ENCODE measurements at regions not wholly inside any gene's neighbourhood (a gene's known extent, or its start where the extent isn't known, plus 50 kb on each side); places are given as distances from the start of the nearest gene placed in this dataset.

- no peaks in the 10 kb centered on the region for H3K4me1 Mint-ChIP-seq
- no peak overlapping the region for H3K27ac ChIP-seq
- no peaks in the 10 kb centered on the region for H3K79me2 ChIP-seq (ENCODE audit: low read depth)
- H3K27me3 Mint-ChIP-seq (ENCODE audit: insufficient read depth, low read depth), result no peaks in the 10 kb centered on the region
- no peak overlapping the region for H3K27ac Mint-ChIP-seq
- no peaks in the 10 kb centered on the region for H3K9me3 ChIP-seq (ENCODE audit: low read depth)
- DNase-seq (ENCODE audit: low spot score), result no peak
- TF ChIP-seq EZH2phosphoT487 (IDR thresholded peaks at IDR 0.05) (no peak), EZH2 (IDR thresholded peaks at IDR 0.05) (no peak)
- H3K4me1 ChIP-seq, result no peaks in the 10 kb centered on the region
- H3K9ac ChIP-seq, result no peak overlapping the region
- H3F3A ChIP-seq (ENCODE audit: low read depth), result no peaks in the 10 kb centered on the region
- no peak overlapping the region for H3K4me2 ChIP-seq
- H3K4me3 Mint-ChIP-seq, result no peak overlapping the region
- peaks cover 5% of the 10 kb centered on the region for H3K9me3 Mint-ChIP-seq
- H3K4me3 ChIP-seq, result no peak overlapping the region
- no peaks in the 10 kb centered on the region for H3K36me3 ChIP-seq
- no peaks in the 10 kb centered on the region for H4K20me1 ChIP-seq (ENCODE audit: low read depth)
- no peaks in the 10 kb centered on the region for H3K27me3 ChIP-seq
- H3K36me3 Mint-ChIP-seq, result no peaks in the 10 kb centered on the region
- H2AFZ ChIP-seq (replicated peaks), result no peak overlapping the region
Measured at GRCh38 chr2:4690913-4691312, 987.5 kb downstream of the DCDC2C start.

GRCh38 chr2:4693266-4693665, 989.9 kb downstream of the DCDC2C start:
- Histone ChIP-seq H3K79me2 (ENCODE audit: low read depth) (no peaks in the 10 kb centered on the region), H3K27me3 (no peaks in the 10 kb centered on the region), H3K4me2 (no peak overlapping the region), H2AFZ (replicated peaks) (no peak overlapping the region), H3K4me1 (no peaks in the 10 kb centered on the region), H3K36me3 (no peaks in the 10 kb centered on the region), H3K27ac (no peak overlapping the region), H3K9ac (no peak overlapping the region), H4K20me1 (ENCODE audit: low read depth) (no peaks in the 10 kb centered on the region), H3F3A (ENCODE audit: low read depth) (no peaks in the 10 kb centered on the region), H3K9me3 (ENCODE audit: low read depth) (no peaks in the 10 kb centered on the region), H3K4me3 (no peak overlapping the region)
- Mint-ChIP-seq H3K27ac (no peak overlapping the region), H3K9me3 (peaks cover 2% of the 10 kb centered on the region), H3K4me1 (peaks cover 5% of the 10 kb centered on the region), H3K36me3 (no peaks in the 10 kb centered on the region), H3K27me3 (ENCODE audit: insufficient read depth, low read depth) (no peaks in the 10 kb centered on the region), H3K4me3 (no peak overlapping the region)
- TF ChIP-seq EZH2phosphoT487 (IDR thresholded peaks at IDR 0.05), result no peak
- no peak for TF ChIP-seq EZH2 (IDR thresholded peaks at IDR 0.05)
- TF ChIP-seq CTCF (IDR thresholded peaks at IDR 0.05), result no peak
- DNase-seq (ENCODE audit: low spot score), result no peak

- no peaks in the 10 kb centered on the region for H3K27me3 Mint-ChIP-seq (ENCODE audit: insufficient read depth, low read depth)
- Histone ChIP-seq H3K27ac (no peak overlapping the region), H4K20me1 (ENCODE audit: low read depth) (no peaks in the 10 kb centered on the region), H3K4me2 (no peak overlapping the region), H3K27me3 (no peaks in the 10 kb centered on the region), H3K9ac (no peak overlapping the region), H3K4me3 (no peak overlapping the region), H3K9me3 (ENCODE audit: low read depth) (no peaks in the 10 kb centered on the region), H3K79me2 (ENCODE audit: low read depth) (no peaks in the 10 kb centered on the region), H3F3A (ENCODE audit: low read depth) (no peaks in the 10 kb centered on the region), H3K4me1 (no peaks in the 10 kb centered on the region), H2AFZ (replicated peaks) (no peak overlapping the region), H3K36me3 (no peaks in the 10 kb centered on the region)
- no peak for DNase-seq (ENCODE audit: low spot score)
- no peak overlapping the region for H3K27ac Mint-ChIP-seq
- TF ChIP-seq EZH2phosphoT487 (IDR thresholded peaks at IDR 0.05), result no peak
- no peak for TF ChIP-seq EZH2 (IDR thresholded peaks at IDR 0.05)
- TF ChIP-seq CTCF (IDR thresholded peaks at IDR 0.05), result no peak
- H3K9me3 Mint-ChIP-seq, result peaks cover 2% of the 10 kb centered on the region
- no peaks in the 10 kb centered on the region for H3K36me3 Mint-ChIP-seq
- H3K4me3 Mint-ChIP-seq, result no peak overlapping the region
- peaks cover 5% of the 10 kb centered on the region for H3K4me1 Mint-ChIP-seq
Measured at GRCh38 chr2:4695281-4695861, 992.0 kb downstream of the DCDC2C start.

GRCh38 chr2:4715065-4715464, 977.1 kb upstream of the SOX11 start:
- peak; percentile 48 for DNase-seq (ENCODE audit: low spot score)
- no peaks in the 10 kb centered on the region for H3F3A ChIP-seq (ENCODE audit: low read depth)
- no peak overlapping the region for H3K4me3 ChIP-seq
- no peaks in the 10 kb centered on the region for H4K20me1 ChIP-seq (ENCODE audit: low read depth)
- H3K9ac ChIP-seq, result no peak overlapping the region
- peaks cover 36% of the 10 kb centered on the region for H3K9me3 Mint-ChIP-seq
- no peak overlapping the region for H3K27ac ChIP-seq
- peak overlapping the region; percentile 57 for H2AFZ ChIP-seq (replicated peaks)
- no peaks in the 10 kb centered on the region for H3K4me1 ChIP-seq
- H3K27ac Mint-ChIP-seq, result no peak overlapping the region
- no peaks in the 10 kb centered on the region for H3K27me3 ChIP-seq
- no peak overlapping the region for H3K4me2 ChIP-seq
- H3K9me3 ChIP-seq (ENCODE audit: low read depth), result peaks cover 21% of the 10 kb centered on the region
- H3K4me1 Mint-ChIP-seq, result no peaks in the 10 kb centered on the region
- peaks cover 19% of the 10 kb centered on the region for H3K36me3 ChIP-seq
- H3K36me3 Mint-ChIP-seq, result no peaks in the 10 kb centered on the region
- H3K4me3 Mint-ChIP-seq, result no peak overlapping the region
- TF ChIP-seq CTCF (IDR thresholded peaks at IDR 0.05) (peak; percentile 62), EZH2phosphoT487 (IDR thresholded peaks at IDR 0.05) (no peak)
- H3K79me2 ChIP-seq (ENCODE audit: low read depth), result no peaks in the 10 kb centered on the region
- peaks cover under 1% of the 10 kb centered on the region for H3K27me3 Mint-ChIP-seq (ENCODE audit: insufficient read depth, low read depth)

Measured in neural progenitor cell (in vitro differentiated cells).